ENCODE measurements at regions not wholly inside any gene's neighbourhood (a gene's known extent, or its start where the extent isn't known, plus 50 kb on each side); places are given as distances from the start of the nearest gene placed in this dataset.

DNA sequence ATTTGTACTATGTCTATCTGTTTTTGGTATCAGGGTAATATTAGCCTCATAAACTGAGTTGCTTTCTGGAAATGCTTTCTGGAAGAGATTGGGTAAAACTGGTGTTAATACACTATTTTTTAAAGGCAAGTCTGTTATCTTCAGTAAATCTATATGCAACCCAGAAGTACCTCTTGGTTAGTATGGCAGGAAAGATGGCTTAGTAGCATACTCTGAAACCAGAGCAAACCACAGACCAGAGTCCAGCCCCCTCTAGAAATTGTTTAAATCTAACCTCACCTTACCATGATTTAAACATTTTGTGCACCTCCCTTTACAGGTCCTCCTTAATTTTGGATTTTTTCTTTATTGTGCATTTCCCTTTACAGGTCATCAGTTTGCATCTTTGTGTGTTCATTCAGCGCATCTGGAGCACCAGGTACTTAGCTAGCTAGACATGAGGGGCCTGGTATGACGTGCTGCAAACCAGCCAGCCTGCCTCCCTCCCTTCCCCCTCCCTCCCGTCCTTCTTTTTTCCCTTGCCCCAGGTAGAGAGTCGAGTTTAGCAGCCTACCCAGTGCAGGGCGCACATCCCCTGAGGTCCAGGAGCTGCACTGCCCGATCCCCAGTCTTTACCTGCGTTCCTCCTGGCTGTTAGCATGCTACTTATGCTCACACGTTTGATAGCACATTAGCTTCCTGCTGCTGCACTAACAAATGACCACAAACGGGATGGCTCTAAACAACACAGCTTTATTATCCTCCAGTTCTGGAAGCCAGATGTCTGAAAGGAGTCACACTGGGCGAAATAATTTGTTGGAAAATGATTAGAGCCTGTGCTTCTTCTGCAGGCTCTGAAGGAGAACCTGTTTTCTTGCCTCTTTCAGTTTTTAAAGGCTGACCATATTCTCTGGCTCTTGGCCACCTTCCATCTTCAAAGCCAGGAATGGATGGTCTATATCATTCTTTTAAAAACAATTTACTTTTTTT is 299.9 kb upstream of the HABP2 start:
- in situ Hi-C loops (cut with HindIII; ENCODE audit: low sequenced_read_pairs), result no loop called here

DNA sequence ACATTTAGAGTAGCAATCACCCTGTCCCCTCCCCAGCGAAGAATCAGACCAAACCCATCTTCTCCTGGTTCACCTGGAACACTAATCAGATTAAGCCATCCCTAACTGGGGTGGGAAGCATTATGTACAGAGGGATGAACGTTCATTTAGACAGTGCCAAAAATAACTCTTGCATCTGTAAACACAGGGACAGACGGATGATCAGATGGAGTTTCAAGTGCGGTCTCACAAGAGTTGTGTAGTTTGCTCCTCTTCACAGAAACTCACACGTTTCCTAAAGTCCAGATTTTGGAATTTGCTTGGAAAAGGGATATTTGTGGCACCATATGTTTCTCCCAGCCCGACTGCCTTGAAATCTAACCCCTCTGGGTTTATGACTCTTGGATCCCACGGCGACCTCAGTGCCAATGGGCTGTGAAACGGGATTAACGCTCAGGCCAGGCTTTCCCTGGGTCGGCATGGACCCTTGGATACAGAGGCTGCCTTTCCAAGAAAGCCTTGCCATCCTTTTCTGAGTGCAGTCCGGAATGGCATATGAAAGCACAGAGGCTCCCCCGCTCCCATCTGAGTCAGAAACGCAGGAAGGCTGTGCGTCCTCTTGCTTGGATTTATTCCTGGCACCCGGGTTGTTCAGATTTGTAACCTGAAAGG is 293.2 kb upstream of the HABP2 start:
- in situ Hi-C loops (cut with HindIII; ENCODE audit: low sequenced_read_pairs), result no loop called here

DNA sequence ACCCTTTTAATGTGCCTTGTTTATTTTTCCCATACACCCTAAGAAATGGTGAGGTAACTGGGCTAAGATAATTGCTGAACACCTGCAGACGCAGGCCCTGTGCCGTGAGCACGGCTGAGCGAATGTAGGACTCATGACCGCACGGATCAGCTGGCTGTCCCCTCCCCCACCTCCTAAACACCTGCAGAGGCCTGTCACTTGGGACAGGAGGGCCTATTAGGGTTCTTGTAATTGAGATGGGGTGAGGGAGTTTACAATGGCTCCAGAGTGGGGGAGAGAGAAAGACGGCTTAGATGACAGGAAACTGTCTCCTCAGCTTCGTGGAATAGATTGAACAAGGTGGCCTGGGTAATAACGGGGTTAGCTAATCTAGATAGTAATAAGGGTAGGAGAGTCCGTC is 291.7 kb upstream of the HABP2 start:
- in situ Hi-C loops (cut with HindIII; ENCODE audit: low sequenced_read_pairs), result no loop called here

- in situ Hi-C loops (cut with HindIII; ENCODE audit: low sequenced_read_pairs), result no loop called here
Measured at GRCh38 chr10:113261611-113262091, 291.2 kb upstream of the HABP2 start.

GRCh38 chr10:113263056-113263455 is 289.8 kb upstream of the HABP2 start:
- in situ Hi-C loops (cut with HindIII; ENCODE audit: low sequenced_read_pairs), result no loop called here

DNA sequence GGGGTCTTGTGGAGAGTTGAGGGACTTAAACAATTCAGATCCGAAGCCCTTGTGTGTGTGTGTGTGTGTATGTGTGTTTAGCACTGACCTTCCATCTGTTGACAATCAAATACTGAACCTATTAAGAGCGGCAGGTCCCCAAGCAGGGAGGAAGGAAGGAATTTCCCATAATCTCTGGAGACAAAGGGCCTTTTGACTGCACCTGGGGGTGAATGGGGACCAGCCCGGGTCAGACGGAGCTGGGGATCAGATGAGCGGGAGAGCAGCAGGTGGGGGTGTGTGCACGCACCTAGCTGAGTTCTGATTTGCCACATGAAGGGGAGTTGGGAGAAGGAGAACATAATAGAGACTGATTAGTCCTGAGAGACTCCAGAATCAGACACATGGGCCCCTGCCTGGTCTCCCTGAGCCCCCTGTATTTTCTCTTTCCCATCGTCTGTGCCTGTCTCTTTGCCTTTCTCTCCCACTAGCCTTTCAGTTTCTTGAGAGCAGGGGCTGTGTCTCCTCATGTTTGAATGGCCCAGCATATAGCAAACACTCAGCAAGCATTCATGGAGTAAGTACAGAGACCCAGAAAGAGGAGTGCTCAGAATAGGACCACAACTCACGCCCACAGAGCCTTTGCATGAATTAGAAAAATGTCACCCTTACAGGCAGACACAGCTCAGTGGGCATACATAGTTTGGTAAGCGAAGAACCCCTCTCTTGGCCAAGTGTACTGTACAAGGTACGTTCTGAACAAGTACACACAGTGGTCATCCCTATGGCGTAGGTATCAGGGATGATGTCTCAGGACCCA is 288.3 kb upstream of the HABP2 start:
- in situ Hi-C loops (cut with HindIII; ENCODE audit: low sequenced_read_pairs), result no loop called here

GRCh38 chr10:113266147-113266546 is 286.7 kb upstream of the HABP2 start:
- in situ Hi-C loops (cut with HindIII; ENCODE audit: low sequenced_read_pairs), result no loop called here

- in situ Hi-C loops (cut with HindIII; ENCODE audit: low sequenced_read_pairs), result no loop called here
Measured at GRCh38 chr10:113267619-113268562, 285.0 kb upstream of the HABP2 start.

GRCh38 chr10:113269333-113269732 is 283.5 kb upstream of the HABP2 start:
- in situ Hi-C loops (cut with HindIII; ENCODE audit: low sequenced_read_pairs), result no loop called here

- in situ Hi-C loops (cut with HindIII; ENCODE audit: low sequenced_read_pairs), result no loop called here
Measured at GRCh38 chr10:113272511-113272910, 280.3 kb upstream of the HABP2 start.

DNA sequence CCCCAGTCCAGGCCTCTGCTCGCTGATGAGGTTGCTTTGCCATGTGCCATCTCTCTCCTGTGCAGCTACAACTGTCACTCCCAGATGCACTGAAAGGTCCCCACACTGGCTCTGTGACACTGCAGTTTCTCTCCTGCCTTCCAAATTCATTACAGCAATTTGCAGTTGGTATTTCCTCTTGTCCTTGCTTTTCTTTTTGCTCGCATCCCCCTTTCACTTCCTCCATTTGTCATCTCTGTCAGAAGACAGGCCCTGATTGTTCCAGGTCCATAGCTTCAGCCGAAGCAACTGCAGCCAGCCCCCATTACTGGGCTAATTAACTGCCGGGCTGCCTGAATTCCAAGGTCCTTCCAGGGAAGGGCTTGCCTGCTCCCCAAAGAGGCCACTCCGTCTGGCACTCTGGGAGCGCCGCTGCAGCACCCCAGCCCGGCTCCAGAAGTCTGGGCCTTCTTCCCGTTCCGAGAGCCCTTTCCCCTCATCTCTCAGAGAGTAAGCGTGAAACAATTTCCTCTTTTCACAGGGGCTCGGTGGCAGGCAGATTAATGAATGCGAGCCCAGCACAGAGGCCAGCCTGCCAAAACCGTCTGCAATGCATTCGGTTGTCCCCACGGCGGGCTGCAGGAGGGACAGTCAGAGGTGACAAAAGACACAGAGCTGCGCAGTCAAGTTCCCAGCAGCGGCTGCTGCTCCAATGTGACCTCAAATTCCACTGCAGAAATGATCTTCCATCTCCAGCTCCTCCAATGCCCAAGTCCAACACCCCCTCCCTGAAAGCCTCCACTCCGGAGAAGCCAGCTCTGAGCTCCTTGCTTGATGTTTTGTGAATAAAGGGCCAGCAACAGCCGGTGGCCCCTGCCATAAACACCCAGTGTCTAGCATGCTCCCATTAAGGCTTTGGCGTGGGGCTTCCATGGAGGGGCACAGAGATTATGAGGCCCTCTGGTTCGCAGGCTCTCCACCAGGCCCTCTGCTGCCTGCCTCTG is 279.4 kb upstream of the HABP2 start:
- in situ Hi-C loops (cut with HindIII; ENCODE audit: low sequenced_read_pairs), result no loop called here

DNA sequence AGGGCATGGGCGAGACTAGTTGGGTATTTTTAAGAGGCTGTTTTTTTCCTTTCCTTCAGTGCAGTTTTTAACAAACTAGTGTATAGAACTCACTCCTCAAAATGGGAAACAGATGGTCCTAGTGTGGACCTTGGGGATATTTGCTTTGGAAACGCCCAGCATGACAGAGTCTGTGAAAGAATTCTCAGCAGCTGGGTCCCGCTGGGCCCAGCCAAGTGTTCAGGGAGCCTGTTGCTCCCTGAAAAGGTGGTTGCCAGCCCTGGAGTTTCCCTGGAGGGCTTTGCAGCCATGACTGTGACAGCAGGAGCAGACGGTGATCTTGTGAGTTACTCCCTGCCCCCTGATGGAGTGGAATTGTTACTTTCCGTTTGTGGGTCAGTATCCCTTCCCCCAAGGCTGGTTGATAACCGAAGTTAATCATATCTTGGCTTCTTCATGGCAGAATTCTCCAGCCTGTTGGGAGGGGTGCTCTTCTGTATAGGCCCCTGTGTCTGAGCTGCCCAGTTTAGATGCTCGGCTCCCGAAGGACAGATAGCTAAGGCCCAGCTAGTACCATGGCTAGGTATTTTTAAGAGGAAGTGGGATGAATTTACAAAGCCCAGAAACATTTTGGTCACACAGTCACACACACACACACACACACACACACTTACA is 278.6 kb upstream of the HABP2 start:
- in situ Hi-C loops (cut with HindIII; ENCODE audit: low sequenced_read_pairs), result no loop called here

DNA sequence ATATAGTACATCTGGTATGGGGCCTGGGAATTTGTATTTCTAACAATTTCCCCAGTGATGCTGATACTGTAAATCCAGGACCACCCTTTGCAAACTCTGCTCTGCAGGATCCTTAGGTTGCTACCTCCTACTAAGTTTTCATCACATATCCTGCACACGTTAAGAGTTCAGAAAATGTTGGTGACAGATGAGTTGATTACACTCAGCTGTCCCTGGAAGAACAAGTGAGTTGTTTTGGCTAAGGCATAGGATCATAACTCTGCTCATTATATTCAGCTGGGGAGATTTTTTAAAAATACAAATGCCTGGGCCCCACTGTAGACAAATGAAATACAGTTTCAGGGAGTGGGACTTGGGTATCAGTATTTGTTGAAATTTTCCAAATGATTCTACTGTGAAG is 274.6 kb upstream of the HABP2 start:
- in situ Hi-C loops (cut with HindIII; ENCODE audit: low sequenced_read_pairs), result no loop called here

DNA sequence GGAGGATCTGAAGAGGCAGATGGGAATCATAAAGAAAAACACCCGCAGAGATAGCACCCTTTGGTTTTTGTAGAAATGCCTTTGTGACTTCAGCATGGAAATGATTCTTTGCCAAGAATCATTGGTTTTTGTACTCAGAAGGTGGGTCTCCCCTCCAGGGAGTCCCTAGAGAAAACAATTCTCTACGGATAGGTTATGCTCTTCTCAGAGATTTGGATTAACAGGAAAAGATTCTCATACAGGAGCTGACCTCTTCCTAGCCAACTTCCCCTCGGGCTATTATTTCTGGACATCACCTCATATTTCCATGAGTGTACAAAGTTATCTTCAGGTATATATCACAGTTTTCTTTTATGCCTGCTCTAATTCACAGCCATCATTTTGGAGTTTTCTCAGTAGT is 274.2 kb upstream of the HABP2 start:
- in situ Hi-C loops (cut with HindIII; ENCODE audit: low sequenced_read_pairs), result no loop called here

- in situ Hi-C loops (cut with HindIII; ENCODE audit: low sequenced_read_pairs), result no loop called here
Measured at GRCh38 chr10:113279262-113279661, 273.6 kb upstream of the HABP2 start.

- in situ Hi-C loops (cut with HindIII; ENCODE audit: low sequenced_read_pairs), result no loop called here
Measured at GRCh38 chr10:113282564-113282963, 270.3 kb upstream of the HABP2 start.

- in situ Hi-C loops (cut with HindIII; ENCODE audit: low sequenced_read_pairs), result no loop called here
Measured at GRCh38 chr10:113283189-113283588, 269.7 kb upstream of the HABP2 start.

- in situ Hi-C loops (cut with HindIII; ENCODE audit: low sequenced_read_pairs), result no loop called here
Measured at GRCh38 chr10:113284635-113285034, 268.2 kb upstream of the HABP2 start.

Data from DLD1 (cell line).